GM18861 (cell line): ENCODE measurements at regions not wholly inside any gene's neighbourhood (a gene's known extent, or its start where the extent isn't known, plus 50 kb on each side); places are given as distances from the start of the nearest gene placed in this dataset.
"Not testable (repeated sequence)": the region's sequence is repeated elsewhere in the genome, so short reads cannot be mapped to it uniquely, and the experiment has no call there.

Experiments
- ATAC-seq: cut with Tn5 transposase; IDR thresholded peaks from one replicate; pipeline ENCODE4 v1.9.1; 2021; ENCODE audit not compliant: unreplicated experiment

DNA sequence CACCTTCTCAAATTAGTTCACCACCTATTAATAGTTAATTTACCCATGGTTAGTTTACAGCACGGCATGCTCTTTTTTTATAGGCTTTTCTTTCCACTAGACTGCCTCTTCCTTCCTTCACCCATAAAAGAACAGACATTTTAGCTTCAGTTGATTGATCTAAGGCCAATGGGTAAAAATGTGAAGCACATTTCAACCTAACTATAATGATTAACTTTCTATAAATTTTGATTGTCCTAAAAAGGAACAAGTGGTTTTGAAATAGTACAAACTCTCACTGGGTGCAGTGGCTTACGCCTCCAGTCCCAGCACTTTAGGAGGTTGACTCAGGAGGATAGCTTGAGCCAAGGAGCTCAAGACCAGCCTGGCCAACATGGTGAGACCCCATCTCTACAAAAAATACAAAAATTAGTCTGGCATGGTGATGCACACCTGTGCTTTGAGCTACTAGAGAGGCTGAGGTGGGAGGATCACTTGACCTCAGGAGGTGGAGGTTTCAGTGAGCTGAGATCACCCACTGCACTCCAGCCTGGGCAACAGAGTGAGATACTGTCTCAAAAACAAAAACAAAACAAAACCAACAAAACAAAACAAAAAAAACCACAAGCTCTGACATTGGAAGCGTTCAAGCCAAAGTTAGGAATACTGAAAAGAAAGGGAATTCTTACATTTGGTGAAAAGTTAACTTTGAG is 89.9 kb upstream of the FAT1 start:
- ATAC-seq: peak; percentile 67

DNA sequence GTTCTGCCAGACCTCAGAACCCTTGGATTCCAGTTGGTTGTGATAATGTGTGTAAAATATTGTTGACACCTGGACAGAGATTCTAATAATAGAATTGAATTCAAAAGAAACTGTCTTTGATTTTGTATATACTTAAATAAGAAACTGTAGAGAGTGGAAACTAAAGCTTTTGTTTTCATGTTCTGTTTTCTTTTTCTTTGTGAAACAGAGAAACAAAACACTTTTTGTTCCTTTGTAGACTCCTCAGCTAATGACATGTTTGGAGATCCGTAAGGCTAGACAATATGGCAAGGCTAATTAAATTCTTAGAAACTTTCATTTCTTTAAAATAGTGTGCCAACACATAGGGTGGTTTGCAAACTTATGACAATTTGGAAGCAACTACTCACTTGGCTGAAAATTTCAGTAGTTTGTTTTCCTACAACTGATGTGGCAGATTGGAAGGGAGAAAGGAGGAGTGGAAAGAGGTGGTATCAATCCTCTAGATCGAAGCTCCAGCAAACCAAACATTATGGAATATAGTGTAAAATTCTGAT is 90.9 kb upstream of the FAT1 start:
- no peak for ATAC-seq

DNA sequence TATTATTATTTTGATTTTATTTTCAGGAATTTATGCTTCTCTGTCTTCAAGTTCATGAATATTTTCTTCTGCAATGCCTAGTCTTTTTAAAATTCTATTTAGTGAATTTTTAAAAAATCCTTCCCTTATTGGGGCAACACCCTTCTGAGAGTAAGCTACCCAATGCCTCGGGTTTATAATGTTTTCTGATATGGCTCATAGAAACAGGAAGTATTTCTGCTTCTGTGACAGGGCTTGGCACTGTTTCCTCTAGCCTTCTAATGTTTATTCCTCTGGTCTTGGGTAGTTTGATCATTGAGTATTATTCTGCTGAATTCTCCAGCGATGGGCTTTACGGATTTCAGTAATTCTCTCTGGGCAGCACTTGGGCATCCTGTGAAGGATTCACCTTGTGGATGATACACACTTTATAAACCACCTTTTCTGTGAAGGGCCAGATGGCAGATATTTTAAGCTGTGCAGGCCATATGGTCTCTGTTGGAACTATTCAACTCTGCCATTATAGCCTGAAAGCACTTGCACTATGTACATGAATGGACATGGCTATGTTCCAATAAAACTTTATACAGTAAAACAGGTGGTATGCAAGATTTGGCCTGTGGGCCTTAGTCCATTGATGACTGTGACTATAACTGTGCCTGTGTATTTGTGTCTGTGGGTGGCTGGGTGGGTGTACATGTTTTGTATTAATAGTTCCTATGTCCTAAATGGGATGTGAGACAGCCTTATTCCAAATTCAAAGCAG is 95.9 kb upstream of the FAT1 start:
- no peak for ATAC-seq

DNA sequence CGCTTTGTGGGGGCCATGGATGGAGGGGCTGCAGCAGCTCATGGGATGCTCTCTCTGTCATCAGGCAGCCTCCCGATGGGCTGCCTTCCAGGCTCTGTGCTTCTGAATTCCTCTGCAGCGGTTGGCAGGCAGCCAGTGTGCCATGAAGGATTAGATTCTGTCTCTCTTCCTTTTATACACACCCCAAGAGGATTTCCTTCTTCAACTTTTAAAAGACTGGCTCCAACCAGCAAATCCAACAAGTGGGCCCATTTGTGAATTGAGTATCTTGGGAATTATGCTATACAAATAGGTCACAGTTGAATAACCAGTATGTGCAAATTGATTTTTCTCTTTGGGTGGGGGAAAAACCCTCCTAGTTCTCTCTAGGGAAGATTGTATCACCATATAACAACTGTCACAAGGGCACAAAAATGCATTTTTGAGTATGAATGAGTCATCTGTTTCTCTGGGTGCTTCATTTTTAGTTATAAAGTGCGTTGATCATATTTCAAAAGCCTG is 96.8 kb upstream of the FAT1 start:
- ATAC-seq: peak; percentile 54

DNA sequence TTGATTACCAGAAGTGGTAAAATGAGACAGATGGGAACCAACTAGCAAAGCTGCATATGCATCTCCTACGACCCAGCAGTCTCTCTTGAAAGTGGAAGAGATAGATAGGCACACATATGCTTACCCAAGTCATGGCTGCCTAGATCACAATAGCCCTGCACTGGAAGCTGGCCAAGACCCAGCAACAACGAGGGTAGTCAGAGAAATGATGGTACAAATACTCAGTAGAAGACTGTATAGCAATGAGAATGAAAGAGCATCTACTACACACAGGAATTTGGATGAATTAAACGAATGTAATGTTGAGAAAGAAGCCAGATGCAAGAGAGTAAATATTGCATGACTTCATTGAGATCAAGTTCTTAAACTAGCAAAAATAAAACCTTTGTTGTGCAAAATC is 100.3 kb upstream of the FAT1 start:
- no peak for ATAC-seq

DNA sequence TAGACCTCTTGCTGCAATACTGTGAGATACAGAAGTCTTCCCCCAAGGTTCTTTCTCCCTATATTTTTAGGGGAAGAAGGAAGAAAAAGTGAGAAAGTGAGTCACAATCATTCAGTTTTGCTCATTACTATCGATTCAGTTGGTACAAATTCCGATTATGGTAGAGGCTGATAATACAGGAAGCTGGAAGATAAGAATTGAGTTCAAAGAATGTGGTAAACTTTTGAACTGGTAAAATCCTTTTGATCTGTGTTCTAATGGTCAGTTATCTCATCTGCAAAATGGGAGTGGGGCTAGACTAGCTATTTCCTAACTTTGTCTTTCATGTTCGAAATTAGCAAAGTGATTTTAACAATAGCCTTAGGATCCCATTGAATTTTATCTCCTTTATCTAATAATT is 101.4 kb upstream of the FAT1 start:
- ATAC-seq: no peak

DNA sequence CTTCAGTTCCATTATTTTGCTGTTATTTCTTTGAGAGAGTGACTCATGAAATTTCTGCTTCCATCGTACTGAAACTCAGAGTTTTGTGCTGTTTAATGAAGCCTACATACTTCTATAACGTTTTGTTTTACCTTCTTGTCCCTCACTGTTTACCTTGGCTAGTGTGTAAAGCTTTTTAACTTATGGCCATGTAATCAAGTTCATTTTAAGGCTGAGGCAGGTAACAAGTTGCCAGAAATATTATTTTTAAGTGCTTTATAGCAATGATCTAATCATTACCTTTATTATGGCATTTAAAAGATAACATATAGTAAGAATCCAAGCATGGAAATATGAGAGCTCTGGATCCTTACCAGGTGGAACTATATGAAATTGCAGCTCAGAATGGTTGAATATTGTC is 102.3 kb upstream of the FAT1 start:
- ATAC-seq: no peak

DNA sequence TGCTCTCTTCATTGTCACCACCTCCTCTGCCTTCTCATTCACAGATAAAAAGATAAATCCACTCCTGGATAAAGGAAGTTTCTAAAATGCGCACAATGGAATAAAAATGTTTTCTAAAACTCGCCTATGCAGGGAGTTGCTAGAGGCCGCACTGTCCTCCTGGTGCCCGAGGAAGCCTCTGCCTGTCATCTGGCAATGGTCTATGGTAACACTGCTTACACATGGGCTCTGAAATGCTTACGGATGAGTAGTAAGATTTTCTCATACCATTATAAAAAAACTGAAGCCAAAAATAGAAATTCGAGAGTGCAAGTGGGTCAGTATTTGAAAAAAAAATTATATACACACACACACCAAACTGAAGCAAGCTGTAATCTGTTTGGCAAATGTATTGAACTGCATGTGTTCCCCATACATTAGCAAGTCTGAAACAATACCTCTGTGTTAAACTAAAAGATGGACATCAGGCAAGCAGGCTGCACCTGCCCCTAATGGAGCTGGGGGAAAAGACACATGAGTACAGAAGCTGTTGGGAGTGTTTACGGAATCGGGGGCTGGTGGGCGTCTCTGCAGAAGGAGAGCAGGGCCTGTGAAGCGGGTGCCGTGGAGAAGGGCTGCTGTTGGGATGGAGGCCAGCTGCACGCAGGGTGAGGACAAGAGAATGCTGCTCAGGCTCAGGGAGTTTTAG is 103.3 kb upstream of the FAT1 start:
- ATAC-seq: no peak

DNA sequence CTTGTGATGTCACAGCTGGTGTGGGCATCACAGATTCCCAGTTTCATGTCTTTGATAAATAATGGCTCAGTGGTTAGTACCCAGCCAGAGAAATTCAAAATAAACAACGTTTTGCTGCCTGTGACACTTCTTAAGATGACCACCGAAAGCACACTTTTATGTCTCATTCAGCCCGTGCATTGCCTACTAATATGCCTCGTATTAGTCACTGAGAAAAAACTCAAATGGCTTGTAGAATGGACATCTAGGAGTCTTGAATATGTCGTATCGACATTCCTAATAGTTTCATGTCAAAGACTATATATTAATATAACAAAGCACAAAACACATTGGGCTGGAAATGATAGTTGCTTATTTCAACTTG is 103.9 kb upstream of the FAT1 start:
- ATAC-seq: no peak

DNA sequence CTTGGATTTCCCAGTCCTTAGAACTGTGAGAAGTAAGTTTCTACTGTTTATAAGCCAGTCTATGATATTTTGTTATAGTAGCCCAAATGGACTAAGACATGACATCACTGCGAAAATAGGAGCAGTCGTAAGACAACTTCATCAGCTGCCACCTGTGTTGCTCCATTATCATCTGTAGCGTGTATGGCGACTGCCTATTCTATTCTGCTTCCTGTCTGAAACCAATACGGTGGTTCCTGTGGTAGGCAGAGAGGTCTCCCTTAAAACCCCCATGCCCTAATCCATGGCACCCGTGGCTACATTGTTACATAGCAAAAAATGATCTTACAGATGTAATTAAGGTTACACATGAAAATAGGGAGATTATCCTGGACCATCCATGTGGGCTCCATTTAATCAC is 105.4 kb upstream of the FAT1 start:
- no peak for ATAC-seq

DNA sequence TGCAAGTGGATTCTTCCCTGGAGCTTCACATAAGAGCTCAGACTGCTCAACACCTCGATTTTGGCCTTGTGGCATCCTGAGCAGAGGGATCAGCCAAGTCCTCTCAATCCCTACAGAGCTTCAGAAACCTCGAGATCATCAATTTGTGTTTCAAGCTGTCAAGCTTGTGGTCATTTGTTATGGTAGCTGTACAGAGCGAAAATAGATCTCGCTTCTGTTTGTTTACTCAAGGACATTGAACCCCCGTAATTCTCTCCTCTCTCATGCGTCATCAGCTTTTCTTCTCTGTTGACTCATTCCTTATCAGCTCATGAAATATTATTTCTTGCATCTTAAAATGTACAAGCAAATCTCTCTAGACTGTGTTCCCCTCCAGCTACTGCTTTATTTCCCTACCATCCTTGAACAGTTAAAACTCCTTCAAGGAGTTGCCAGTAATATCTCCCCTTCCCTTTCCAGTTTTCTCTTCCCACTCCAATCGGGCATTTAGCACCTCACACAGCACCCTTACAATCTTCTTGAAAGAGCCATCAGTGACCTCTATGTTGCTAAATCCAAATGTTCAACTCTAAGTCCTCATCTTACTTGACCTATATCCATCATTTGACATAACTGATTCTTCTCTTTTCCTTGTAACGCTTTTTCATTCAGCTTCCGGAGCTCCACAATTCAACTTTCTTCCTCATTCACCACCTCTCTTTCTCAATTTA is 106.2 kb upstream of the FAT1 start:
- ATAC-seq: no peak

DNA sequence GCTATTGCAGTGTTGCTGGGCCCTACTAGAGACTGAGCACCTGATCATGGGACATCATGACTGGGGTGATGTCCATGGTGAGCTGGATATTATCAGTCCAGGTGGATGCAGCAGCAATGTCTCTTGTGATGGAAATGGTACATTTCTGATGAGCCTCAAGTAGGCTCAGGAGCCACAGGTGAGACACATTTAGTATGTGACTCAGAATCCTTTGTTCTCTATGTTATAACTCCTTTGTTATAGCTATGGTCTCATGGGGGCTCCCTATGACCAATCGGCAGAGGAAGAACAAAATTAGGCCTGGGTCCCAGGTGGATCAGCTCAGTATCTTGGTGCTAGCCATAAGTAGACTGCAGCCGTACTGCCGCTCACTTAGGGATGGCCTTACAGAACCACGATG is 107.9 kb upstream of the FAT1 start:
- no peak for ATAC-seq

DNA sequence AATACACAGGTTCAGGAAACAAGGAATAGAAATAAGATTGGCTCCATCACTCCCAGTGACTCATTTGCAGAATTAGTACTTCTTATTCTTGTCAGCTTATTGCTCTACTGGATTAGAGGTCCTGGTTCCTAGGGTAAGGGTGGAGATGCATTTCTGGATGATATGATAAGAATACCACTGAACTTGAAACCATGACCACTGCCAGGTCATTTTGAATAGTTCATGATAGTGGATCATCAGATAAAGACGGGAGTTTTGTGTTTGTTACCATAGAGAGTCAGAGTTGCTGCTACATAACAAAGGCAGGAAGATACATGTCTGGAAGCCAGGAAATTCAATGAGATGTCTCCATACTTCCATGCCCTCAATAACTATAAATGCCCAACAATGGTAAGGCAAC is 109.2 kb upstream of the FAT1 start:
- no peak for ATAC-seq

DNA sequence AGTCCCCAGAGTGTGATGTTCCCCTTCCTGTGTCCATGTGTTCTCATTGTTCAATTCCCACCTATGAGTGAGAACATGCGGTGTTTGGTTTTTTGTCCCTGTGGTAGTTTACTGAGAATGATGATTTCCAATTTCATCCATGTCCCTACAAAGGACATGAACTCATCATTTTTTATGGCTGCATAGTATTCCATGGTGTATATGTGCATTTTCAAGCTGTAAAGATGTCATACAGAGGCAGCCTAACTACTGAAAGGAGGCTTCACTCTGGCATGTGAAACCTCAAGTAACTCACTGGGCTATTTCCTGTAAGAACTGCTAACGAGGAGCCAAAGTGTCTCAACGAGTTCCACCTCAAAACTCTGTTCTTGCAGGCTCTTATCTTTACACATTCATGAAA is 113.8 kb upstream of the FAT1 start:
- ATAC-seq: not testable (repeated sequence)

DNA sequence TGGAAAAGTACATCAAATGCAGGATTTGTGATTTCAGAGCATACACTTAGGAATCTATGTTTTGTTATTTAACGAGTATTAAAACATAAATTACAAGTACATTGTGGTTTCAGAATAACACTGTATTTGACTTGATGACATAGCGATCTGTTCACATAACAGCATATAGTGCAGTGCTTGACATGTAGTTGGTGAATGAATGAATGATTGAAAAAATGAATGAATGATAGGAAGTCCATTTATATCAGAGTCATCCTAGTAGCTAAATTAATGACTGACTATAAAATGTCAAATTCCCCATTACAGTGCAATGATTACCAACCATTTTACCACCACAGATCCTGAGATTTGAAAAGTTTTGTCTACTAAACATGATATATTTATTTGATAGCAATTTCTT is 114.6 kb upstream of the FAT1 start:
- ATAC-seq: no peak

DNA sequence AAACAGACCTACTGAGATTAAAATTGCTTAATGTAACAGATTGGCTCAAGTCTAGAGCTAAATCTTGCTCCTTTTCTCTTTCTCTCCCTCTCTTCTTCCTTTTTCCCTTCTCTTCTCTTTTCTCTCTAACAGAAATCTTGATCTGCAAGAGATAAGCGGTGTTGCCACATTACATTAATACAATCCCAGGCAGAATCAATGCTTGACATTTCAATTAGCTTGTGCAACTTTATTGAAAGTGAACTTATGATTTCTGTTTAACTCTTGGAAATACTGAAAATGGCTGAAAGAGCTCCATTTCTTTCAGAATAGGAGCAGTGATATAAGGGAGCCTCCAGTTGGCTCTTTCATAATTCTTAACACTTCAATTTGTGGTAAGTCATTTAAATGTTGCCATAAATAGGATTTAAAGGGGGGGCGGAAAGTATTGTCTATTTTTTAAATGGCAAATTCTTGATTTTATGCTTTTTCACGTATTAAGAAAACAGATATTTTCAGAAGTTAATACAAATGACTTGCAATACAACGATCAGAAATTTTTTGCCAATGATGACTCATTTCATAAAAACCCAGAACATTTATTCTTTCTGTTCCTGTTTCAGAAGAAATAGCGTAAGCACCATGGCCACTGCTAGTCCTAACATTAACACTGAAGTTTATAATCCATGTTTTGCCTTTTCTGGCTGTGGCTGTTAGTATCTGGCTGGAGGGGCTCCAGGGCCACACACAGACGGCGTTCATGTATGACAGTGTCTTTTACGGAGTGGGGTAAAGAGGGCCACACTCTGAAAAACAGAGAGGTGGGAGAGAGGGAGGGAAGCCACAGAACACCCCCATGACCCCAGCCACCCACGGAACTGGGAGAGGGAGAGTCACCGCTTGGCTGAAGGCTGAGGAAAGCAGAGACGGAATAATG is 115.7 kb upstream of the FAT1 start:
- ATAC-seq: peak; percentile 99

DNA sequence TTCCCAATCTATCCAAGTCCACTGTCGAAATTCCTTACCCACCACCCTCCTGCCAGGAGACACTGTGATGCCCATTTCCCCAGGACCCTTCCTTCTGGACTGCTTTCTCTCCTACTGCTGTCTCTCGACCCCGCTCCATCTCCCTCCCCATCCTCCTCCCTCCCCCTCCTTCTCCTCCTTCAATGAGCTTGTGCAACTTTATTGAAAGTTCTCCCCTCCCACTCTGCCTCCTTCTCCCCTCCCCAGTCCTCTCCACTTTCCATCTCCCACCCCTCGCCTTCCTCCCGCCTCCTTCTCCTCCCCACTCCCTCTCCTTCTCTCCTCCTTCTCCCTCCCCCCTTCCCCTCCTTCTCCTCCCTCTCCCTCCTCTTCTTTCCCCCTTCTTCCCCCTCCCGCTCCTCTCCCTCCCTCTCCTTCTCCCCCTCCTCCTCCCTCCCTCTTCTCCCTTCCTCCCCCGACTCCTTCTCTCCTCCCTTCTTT is 116.6 kb upstream of the FAT1 start:
- no peak for ATAC-seq

DNA sequence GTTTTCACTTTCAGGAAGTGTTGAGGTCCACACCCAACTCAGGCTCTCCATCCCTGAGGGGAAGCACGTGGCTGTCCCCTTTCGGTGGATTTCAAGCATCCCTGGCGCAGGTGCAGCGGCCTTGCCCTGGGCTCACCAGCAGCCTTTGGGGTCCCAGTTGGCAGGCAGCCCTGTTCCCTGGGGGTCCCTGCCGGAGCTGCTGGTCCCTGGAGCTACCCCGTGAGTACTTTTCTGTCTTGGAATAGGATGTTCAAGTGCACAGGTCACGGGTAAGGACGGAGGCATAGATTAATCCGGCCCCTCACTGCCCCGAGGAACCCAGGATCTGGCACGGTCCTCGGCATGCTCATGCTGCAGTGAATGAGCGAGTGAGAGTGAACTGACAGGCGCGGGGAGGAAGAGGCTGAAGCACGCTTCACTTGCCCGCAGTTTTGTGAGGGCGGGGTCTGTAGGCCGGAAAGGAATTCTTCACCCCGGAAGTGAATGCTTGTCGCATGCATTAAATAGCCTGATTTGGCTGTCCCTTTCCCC is 117.2 kb upstream of the FAT1 start:
- no peak for ATAC-seq

DNA sequence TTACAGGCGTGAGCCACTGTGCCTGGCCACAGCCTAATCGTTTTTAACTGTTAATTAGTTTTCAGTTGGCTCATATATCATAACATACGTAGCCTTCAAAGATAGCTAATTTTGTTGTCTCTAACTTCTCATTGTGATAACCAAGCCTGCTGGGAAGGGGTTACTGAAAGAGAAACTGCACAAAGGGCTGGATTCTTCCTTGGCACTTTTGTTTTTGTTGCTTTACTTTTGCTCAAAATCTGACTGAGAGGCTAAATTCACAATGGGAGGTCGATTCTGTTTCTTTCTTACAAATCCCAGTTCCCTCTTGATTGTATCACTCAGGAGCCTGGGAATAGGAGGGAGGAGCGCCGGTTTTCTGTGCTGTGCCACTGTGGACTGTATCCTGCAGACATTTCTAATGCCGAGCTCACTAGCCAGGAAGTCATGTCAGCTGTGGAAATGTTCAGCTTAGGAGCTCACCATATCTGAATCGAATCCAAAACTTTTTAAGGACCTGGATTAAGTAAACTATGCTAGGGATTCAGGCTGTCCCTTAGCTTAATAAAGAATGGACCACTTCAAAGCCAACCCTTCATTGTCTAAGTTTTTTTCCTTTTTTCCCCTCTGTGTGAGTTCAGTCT is 120.5 kb upstream of the FAT1 start:
- ATAC-seq: no peak
